ENCODE measurements at regions not wholly inside any gene's neighbourhood (a gene's known extent, or its start where the extent isn't known, plus 50 kb on each side); places are given as distances from the start of the nearest gene placed in this dataset.

DNA sequence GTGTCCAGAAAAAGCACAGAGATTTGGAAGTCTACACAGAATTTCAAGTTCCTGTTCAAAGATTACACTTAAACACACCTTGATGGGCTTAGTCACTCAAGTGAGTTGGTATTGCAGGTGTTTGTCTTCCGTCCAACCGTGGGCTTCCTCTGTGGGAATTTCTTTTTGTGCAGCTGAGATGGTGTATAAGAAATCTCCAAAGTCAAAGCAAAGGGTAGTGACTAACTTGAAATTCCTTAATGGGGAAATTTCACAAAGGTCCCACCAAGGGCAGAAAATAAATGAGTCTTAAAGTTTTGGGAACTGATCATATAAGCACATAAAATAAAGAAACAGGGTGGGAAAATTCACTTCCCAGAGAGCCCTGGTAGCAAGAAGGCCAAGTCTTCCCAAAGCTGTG, 102.0 kb upstream of the TNFAIP3 start:
- ATAC-seq (no peak), DNase-seq (ENCODE audit: low spot score in 2 of 2) (no peak)
- Mint-ChIP-seq H3K4me3 (no peak overlapping the region), H3K36me3 (no peaks in the 10 kb centered on the region), H3K27ac (no peak overlapping the region), H3K4me1 (peaks cover 18% of the 10 kb centered on the region), H3K9me3 (no peaks in the 10 kb centered on the region)

DNA sequence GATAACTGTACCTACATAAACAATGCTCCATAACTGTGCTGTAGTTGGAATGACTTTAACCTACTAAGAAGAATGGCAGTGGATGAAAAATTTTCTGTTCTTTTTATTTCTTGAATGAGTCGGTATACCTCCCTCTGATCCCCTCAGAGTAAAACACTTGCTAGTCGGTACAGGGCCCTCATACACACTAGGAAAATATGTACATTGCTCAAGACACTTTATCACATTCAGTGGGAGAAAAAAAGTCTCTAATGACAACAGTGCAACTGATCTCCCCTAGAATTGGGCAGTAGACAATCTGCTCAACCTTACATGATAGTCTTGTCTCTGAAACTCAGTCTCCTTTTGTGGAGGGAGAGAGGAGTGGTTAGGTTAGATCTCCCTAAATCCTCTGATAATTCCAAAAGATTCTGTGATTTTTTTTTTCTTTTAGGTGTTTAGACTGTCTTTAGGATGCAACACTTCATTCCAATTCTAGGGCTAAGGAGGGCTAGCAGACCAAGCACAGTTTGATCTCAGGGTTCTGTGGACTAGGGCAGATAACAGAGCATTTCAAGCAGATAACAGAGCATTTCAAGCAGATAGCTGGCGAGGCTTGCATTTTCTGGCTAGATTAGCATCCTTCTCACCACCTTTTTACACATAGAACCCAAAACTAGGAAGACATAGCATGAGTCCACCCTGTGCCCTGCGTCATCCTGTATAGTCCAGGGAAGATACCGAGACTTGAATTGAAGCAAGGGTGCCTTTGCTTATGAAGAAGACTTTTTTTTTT, 100.3 kb upstream of the TNFAIP3 start:
- Mint-ChIP-seq H3K4me3 (no peak overlapping the region), H3K9me3 (no peaks in the 10 kb centered on the region), H3K36me3 (no peaks in the 10 kb centered on the region), H3K27ac (no peak overlapping the region), H3K4me1 (peaks cover 16% of the 10 kb centered on the region)
- DNase-seq (ENCODE audit: low spot score in 2 of 2) = no peak
- ATAC-seq = no peak

- DNase-seq (ENCODE audit: low spot score in 2 of 2) = no peak
- Mint-ChIP-seq H3K36me3 (no peaks in the 10 kb centered on the region), H3K4me3 (no peak overlapping the region), H3K27ac (peak overlapping the region; percentile 43), H3K4me1 (peaks cover 12% of the 10 kb centered on the region), H3K9me3 (no peaks in the 10 kb centered on the region)
- ATAC-seq = no peak
Measured at GRCh38 chr6:137767465-137767864, 99.6 kb upstream of the TNFAIP3 start.

DNA sequence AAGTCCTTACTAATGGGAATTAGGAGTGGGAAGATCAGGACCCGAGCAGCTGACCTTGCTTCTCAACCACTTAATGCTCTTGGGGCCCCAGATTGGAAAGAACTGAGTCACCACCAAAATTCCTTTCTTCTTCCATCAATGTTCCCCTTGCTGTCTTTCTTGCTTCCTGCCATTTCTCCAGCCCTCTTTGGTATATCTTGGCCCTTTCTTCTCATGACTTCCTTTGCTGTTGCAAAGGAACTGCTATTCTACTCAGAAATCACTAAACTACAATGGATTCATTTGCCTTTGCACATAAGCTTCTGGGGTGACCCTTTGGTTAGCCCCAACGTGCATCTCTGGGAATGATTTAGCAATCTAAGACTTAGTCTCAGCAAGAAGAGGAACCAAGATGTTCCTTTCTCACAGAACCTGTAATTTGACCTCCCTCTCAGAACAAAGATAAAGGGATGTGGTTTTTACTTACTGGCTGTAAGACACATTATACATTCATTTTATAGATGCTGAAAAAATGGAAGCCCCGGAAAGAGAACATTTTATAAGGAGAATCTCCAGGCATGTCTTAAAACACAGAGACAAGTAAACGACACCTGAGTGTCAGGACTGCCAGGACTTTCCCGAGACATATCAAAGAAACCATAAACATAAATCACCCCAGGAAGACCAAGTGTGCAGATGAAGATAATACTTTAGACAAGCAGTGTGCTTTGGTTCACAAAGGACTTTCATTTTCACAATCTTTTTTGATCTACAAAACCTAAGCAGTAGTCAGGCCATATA, 99.0 kb upstream of the TNFAIP3 start:
- no peak for ATAC-seq
- Mint-ChIP-seq H3K27ac (peak overlapping the region; percentile 43), H3K36me3 (no peaks in the 10 kb centered on the region), H3K9me3 (no peaks in the 10 kb centered on the region), H3K4me3 (peak overlapping the region; percentile 25), H3K4me1 (peaks cover 12% of the 10 kb centered on the region)
- no peak for DNase-seq (ENCODE audit: low spot score in 2 of 2)

DNA sequence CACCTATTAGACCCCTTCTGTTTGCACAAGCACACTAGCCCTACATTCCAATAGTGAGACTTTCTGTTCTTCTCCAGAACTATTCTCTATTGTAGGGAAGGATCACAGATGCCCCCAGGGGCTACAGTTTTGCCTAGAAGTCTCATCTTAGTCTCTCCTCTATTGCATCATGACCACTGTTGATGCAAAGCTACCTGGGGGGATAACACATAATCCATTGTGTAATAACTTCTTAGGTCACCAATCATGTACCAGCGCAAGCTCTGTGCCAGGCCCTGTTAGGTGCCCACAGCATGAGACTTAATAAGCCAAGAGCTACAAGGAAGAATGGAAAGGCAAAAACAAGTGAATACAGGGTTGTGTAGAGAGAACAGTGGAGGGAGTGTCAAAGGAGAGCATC, 98.1 kb upstream of the TNFAIP3 start:
- no peaks in the 10 kb centered on the region for H3K9me3 Mint-ChIP-seq
- peaks cover 12% of the 10 kb centered on the region for H3K4me1 Mint-ChIP-seq
- ATAC-seq = no peak
- H3K27ac Mint-ChIP-seq = no peak overlapping the region
- H3K36me3 Mint-ChIP-seq = no peaks in the 10 kb centered on the region
- H3K4me3 Mint-ChIP-seq = no peak overlapping the region
- DNase-seq (ENCODE audit: low spot score in 2 of 2) = no peak

DNA sequence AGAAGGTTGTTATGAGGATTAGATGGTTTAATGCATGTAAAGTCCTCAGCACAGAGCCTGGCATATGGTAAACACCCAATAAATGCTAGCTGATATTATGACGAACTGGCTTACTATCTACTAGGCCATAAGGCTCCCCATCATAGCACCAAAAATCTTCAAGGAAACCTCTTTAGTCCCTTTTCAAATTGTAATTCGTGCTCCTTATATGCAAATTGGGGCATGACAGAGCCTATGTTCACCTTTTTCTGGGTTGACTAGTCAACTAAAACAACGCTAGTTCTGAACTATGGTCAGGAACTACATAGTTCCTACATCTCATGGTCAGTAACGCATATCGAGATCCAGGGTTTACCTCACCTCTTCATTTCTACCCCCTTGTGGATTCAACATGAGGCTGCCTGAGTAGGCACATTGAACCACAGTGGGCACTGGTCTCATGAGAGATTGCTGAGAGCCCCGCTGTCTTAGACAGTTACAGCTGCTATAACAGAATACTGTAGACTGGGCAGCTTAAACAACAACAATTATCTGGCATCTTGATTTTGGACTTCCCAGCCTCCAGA, 97.2 kb upstream of the TNFAIP3 start:
- H3K36me3 Mint-ChIP-seq = no peaks in the 10 kb centered on the region
- no peak for DNase-seq (ENCODE audit: low spot score in 2 of 2)
- H3K27ac Mint-ChIP-seq = no peak overlapping the region
- no peak for ATAC-seq
- peaks cover 12% of the 10 kb centered on the region for H3K4me1 Mint-ChIP-seq
- no peaks in the 10 kb centered on the region for H3K9me3 Mint-ChIP-seq
- no peak overlapping the region for H3K4me3 Mint-ChIP-seq

DNA sequence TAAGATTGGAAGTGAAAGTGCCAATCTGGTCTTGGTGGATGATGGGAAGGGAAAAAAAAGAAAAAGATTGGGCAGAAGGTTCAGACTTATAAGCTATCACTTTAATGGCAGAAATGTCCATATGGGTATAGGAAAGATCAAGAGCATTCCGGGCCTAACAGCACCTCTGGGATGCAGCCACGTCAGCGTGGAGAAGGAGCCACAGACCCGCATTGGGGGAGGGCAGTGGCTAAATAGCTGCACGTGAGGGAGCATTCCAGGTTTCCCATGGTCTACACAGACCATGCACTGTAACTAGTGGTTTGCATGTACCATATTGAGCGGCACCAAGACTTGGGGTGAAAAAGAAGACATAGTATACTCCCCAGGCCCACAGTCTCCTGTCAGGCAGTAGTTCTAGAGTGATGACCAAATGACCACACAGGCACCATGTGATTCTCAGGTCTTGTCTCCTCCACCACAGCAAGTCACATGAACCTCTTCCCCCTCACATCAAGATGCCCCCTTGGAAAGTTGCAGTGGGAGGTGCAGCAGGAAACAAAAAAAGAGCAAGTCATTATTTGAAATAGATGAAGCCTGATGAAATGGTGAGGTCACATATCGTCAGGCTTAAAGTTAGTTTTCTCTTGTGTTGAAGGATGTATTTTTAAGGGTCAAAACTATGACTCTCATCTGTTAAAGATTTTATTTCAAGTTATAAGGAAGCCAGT, 94.4 kb upstream of the TNFAIP3 start:
- Mint-ChIP-seq H3K9me3 (no peaks in the 10 kb centered on the region), H3K36me3 (no peaks in the 10 kb centered on the region), H3K4me3 (no peak overlapping the region), H3K4me1 (peaks cover 9% of the 10 kb centered on the region), H3K27ac (no peak overlapping the region)
- DNase-seq (ENCODE audit: low spot score in 2 of 2) (no peak), ATAC-seq (no peak)

DNA sequence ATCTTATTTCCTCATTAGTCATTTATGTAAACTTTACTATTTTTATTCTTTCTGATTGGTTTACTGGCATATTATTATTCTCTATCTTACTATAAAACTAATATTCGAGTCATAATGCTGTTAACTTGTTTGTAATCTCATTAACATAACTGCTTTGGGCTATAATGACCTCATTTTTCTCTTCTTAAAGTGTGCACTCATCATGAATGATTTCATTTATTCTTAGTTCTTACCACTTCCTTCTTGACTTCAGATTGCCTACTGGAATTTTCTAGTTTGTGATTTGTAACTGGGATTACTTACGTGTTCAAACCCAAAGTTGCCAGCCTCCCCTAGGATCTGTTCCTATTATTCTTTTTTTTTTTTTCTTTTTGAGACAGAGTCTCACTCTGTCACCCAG, 91.8 kb upstream of the TNFAIP3 start:
- no peak overlapping the region for H3K27ac Mint-ChIP-seq
- H3K9me3 Mint-ChIP-seq = no peaks in the 10 kb centered on the region
- H3K36me3 Mint-ChIP-seq = no peaks in the 10 kb centered on the region
- no peak for ATAC-seq
- H3K4me3 Mint-ChIP-seq = no peak overlapping the region
- DNase-seq (ENCODE audit: low spot score in 2 of 2) = no peak
- no peaks in the 10 kb centered on the region for H3K4me1 Mint-ChIP-seq

- DNase-seq (ENCODE audit: low spot score in 2 of 2) (no peak), ATAC-seq (no peak)
- Mint-ChIP-seq H3K27ac (no peak overlapping the region), H3K36me3 (no peaks in the 10 kb centered on the region), H3K4me3 (no peak overlapping the region), H3K9me3 (no peaks in the 10 kb centered on the region), H3K4me1 (no peaks in the 10 kb centered on the region)
Measured at GRCh38 chr6:137775720-137776119, 91.3 kb upstream of the TNFAIP3 start.

DNA sequence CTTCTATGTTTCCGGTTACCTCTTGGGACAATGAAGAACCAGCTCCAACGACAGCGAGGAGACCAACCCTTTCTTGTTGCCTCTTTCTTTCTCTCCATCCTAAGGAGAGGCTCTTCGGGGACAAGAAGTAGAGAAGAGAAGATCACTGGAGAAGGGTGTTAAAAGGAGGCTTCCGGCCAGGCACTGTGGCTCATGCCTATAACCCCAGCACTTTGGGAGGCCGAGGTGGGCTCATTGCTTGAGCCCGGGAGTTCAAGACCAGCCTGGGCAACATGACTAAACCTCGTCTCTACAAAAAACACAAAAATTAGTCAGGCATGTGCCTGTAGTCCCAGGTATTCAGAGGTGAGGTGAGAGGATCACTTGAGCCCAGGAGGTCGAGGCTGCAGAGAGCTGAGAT, 90.8 kb upstream of the TNFAIP3 start:
- Mint-ChIP-seq H3K9me3 (no peaks in the 10 kb centered on the region), H3K4me1 (no peaks in the 10 kb centered on the region), H3K4me3 (no peak overlapping the region), H3K27ac (no peak overlapping the region), H3K36me3 (no peaks in the 10 kb centered on the region)
- DNase-seq (ENCODE audit: low spot score in 2 of 2) (no peak), ATAC-seq (no peak)

GRCh38 chr6:137776786-137777686, 90.0 kb upstream of the TNFAIP3 start:
- H3K9me3 Mint-ChIP-seq = no peaks in the 10 kb centered on the region
- H3K36me3 Mint-ChIP-seq = no peaks in the 10 kb centered on the region
- H3K4me3 Mint-ChIP-seq = no peak overlapping the region
- DNase-seq (ENCODE audit: low spot score in 2 of 2) = no peak
- no peaks in the 10 kb centered on the region for H3K4me1 Mint-ChIP-seq
- ATAC-seq = no peak
- no peak overlapping the region for H3K27ac Mint-ChIP-seq

DNA sequence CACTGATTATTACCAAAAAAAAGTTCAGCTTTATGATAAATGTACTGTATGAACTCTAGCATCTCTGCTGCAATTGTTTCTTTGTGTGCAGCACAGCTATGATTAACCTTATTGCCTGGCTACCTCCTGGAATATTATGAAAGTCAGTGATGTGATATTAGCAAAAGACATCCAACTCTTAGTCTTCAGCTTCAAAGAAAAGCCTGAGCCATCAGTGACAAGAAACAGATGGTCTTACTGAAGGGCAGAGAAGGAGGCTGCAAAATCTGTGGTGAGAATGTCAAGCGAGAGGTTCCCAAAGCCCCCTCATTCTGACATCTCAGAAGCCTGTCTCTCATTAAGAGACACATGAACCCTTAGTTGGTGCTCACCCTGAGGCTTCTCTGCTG, 89.4 kb upstream of the TNFAIP3 start:
- no peak for ATAC-seq
- H3K9me3 Mint-ChIP-seq = no peaks in the 10 kb centered on the region
- H3K27ac Mint-ChIP-seq = no peak overlapping the region
- no peak overlapping the region for H3K4me3 Mint-ChIP-seq
- no peaks in the 10 kb centered on the region for H3K36me3 Mint-ChIP-seq
- no peak for DNase-seq (ENCODE audit: low spot score in 2 of 2)
- no peaks in the 10 kb centered on the region for H3K4me1 Mint-ChIP-seq

GRCh38 chr6:137779982-137780381, 87.1 kb upstream of the TNFAIP3 start:
- H3K9me3 Mint-ChIP-seq = no peaks in the 10 kb centered on the region
- ATAC-seq (no peak), DNase-seq (ENCODE audit: low spot score in 2 of 2) (no peak)
- H3K36me3 Mint-ChIP-seq = no peaks in the 10 kb centered on the region
- no peak overlapping the region for H3K4me3 Mint-ChIP-seq
- no peak overlapping the region for H3K27ac Mint-ChIP-seq
- no peaks in the 10 kb centered on the region for H3K4me1 Mint-ChIP-seq

DNA sequence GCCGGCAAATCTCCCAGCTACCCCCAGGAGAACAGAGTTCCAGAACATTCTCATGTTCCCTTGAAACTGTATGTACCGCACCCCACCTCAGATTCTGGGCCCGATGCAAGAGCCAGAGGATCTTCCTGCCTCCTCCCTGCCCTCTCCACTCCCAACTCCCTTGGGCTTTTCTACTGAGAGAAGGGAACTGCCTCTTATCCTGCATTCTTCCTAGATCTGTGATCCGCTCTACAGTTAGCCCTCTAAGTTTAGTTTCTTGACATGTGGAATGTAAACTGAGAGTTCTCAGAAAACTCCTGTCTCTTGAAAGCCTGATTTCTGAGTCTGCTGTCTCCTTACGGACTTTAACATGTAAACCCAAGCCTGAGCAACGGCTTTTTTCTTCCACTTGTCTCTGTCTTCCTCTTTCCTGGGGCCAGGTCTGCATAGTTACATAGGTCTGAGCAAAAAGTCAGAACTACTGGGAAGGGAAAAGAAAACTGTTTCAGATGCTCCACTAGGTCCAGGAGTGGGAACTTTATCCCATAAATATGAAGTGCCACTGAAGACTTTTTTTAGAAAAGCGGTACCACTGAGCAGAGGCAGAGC, 86.5 kb upstream of the TNFAIP3 start:
- ATAC-seq = no peak
- no peak overlapping the region for H3K4me3 Mint-ChIP-seq
- H3K27ac Mint-ChIP-seq = peak overlapping the region; percentile 20
- H3K36me3 Mint-ChIP-seq = no peaks in the 10 kb centered on the region
- DNase-seq (ENCODE audit: low spot score in 2 of 2) = no peak
- H3K4me1 Mint-ChIP-seq = no peaks in the 10 kb centered on the region
- H3K9me3 Mint-ChIP-seq = no peaks in the 10 kb centered on the region

Measured in stimulated activated effector memory CD8-positive, alpha-beta T cell treated with anti-CD3 and anti-CD28 coated beads, Interleukin-12 subunit alpha, Interleukin-12 subunit beta, amount 100 ng/mL, for 72 hours (primary cell).